GM23248 (cell line): ENCODE measurements at regions not wholly inside any gene's neighbourhood (a gene's known extent, or its start where the extent isn't known, plus 50 kb on each side); places are given as distances from the start of the nearest gene placed in this dataset.

Experiments
- DNase-seq: peaks from one replicate; pipeline ENCODE4 v3.0.0-alpha.2; 2015
- H2AFZ ChIP-seq: fragments of 200-600 bp; sonication (generic); 2 replicates; pipeline ENCODE4 v1.6.1; 2016; ENCODE audit warnings: antibody characterized with exemption
- H3F3A ChIP-seq: fragments of 200-600 bp; sonication (generic); 2 replicates; pipeline ENCODE4 v1.6.1; 2016; ENCODE audit warnings: mild to moderate bottlenecking, antibody characterized with exemption, mixed run types; ENCODE audit not compliant: insufficient read depth
- H3K27ac ChIP-seq: fragments of 200-600 bp; sonication (generic); 2 replicates; pipeline ENCODE4 v1.5.1; 2016; ENCODE audit warnings: mild to moderate bottlenecking
- H3K27me3 ChIP-seq: fragments of 200-600 bp; sonication (generic); replicated peaks from 2 replicates; pipeline ENCODE4 v1.6.1; 2016; ENCODE audit warnings: mild to moderate bottlenecking; ENCODE audit not compliant: insufficient read depth
- H3K36me3 ChIP-seq: fragments of 200-600 bp; sonication (generic); 2 replicates; pipeline ENCODE4 v1.6.1; 2016; ENCODE audit warnings: low read depth, mild to moderate bottlenecking
- H3K4me1 ChIP-seq: fragments of 200-600 bp; sonication (generic); 2 replicates; pipeline ENCODE4 v1.6.1; 2016; ENCODE audit warnings: mild to moderate bottlenecking; ENCODE audit not compliant: insufficient read depth
- H3K4me2 ChIP-seq: fragments of 200-600 bp; sonication (generic); one replicate; pipeline ENCODE4 v1.6.1; 2016; ENCODE audit warnings: mild to moderate bottlenecking; ENCODE audit not compliant: unreplicated experiment
- H3K4me3 ChIP-seq: fragments of 200-600 bp; sonication (generic); 2 replicates; pipeline ENCODE4 v1.5.1; 2016; ENCODE audit warnings: mild to moderate bottlenecking
- H3K79me2 ChIP-seq: fragments of 200-600 bp; sonication (generic); 2 replicates; pipeline ENCODE4 v1.6.1; 2016; ENCODE audit warnings: mild to moderate bottlenecking; ENCODE audit not compliant: insufficient read depth
- H3K9ac ChIP-seq: fragments of 200-600 bp; sonication (generic); 2 replicates; pipeline ENCODE4 v1.6.1; 2016; ENCODE audit warnings: mild to moderate bottlenecking
- H3K9me2 ChIP-seq: fragments of 200-600 bp; sonication (generic); 2 replicates; pipeline ENCODE4 v1.6.1; 2016; ENCODE audit warnings: mixed run types, mild to moderate bottlenecking, moderate library complexity; ENCODE audit not compliant: insufficient read depth
- H3K9me3 ChIP-seq: fragments of 200-600 bp; sonication (generic); one replicate; pipeline ENCODE4 v1.6.1; 2017; ENCODE audit warnings: low read depth
- H4K20me1 ChIP-seq: fragments of 200-600 bp; sonication (generic); 2 replicates; pipeline ENCODE4 v1.6.0; 2016; ENCODE audit not compliant: insufficient read depth
- EZH2 ChIP-seq: fragments of 200-600 bp; sonication (generic); IDR thresholded peaks from 2 replicates; pipeline ENCODE4 v1.6.1; 2018; ENCODE audit warnings: antibody characterized with exemption, mild to moderate bottlenecking; ENCODE audit not compliant: insufficient read depth, poor library complexity, severe bottlenecking
- EZH2phosphoT487 ChIP-seq: fragments of 200-600 bp; sonication (generic); IDR thresholded peaks from 2 replicates; pipeline ENCODE4 v1.6.1; 2018; ENCODE audit warnings: antibody characterized with exemption, moderate library complexity, mild to moderate bottlenecking, low read depth; ENCODE audit not compliant: insufficient read depth
- WGBS, 2 experiments: methylation state at CpG; one replicate each; pipeline ENCODE4 v1.1.6; 2015 to 2017; ENCODE audit warnings: low lambda C conversion rate in 2 of 2, low coverage in 1 of 2; ENCODE audit errors: missing lambda C conversion rate in 2 of 2; 5-methylcytosine and 5-hydroxymethylcytosine counted together
- in situ Hi-C: fragments of 300-500 bp; cut with MboI; formaldehyde crosslinking; loops from 2 replicates; pipeline ENCODE4 v1.15.0; 2020

DNA sequence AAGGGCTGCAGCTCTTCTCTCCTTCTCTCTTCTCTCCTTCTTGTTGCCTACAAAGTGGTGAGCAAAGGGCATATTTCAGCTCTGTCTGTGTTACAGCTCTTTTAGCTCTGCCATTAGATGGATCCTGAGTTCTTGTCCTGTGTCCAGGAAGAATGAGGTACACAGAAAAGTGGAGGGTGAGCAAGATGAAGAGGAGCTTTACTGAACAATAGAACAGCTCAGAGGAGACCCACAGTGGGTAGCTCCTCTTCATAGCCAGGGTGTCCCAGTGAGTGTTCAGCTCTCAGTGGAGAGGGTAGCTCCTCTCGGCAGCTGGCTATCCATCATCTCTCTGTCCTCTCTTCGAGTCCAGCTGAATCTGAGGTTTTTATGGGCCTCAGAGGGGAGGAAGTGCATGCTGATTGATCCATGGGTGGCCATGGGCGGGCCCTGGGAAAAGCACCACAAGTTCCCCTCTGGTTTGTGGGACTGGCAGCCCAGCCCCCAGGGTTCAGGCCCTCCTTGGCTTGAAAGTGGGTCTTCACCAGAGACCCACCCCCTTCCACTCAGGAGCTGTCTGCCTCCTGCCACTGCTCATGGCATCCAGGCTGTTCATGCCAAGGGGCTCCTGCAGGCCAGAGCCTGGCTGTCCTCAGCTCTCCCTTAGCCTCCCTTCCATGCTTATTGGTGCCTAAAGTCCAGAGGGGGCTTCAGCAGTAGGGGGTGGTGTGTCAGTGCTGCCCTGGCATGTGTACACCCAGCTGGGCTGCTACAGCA, 109.1 kb upstream of the FAM180A start:
- Histone ChIP-seq H3K4me2 (no peak overlapping the region), H3K9me2 (no peaks in the 10 kb centered on the region), H3K79me2 (no peaks in the 10 kb centered on the region), H3K4me3 (no peak overlapping the region), H3K9me3 (no peaks in the 10 kb centered on the region), H3K27me3 (no peaks in the 10 kb centered on the region), H3K9ac (no peak overlapping the region), H3K27ac (no peak overlapping the region), H3K36me3 (no peaks in the 10 kb centered on the region), H3F3A (peaks cover 15% of the 10 kb centered on the region), H2AFZ (no peak overlapping the region), H3K4me1 (peaks cover 25% of the 10 kb centered on the region), H4K20me1 (no peaks in the 10 kb centered on the region)
- DNase-seq = no peak
- WGBS, 2 experiments = 72 to 79% methylated on average over 2 to 3 of the region's 3 CpGs
- in situ Hi-C loops = no loop called here
- TF ChIP-seq EZH2 (no peak), EZH2phosphoT487 (no peak)

DNA sequence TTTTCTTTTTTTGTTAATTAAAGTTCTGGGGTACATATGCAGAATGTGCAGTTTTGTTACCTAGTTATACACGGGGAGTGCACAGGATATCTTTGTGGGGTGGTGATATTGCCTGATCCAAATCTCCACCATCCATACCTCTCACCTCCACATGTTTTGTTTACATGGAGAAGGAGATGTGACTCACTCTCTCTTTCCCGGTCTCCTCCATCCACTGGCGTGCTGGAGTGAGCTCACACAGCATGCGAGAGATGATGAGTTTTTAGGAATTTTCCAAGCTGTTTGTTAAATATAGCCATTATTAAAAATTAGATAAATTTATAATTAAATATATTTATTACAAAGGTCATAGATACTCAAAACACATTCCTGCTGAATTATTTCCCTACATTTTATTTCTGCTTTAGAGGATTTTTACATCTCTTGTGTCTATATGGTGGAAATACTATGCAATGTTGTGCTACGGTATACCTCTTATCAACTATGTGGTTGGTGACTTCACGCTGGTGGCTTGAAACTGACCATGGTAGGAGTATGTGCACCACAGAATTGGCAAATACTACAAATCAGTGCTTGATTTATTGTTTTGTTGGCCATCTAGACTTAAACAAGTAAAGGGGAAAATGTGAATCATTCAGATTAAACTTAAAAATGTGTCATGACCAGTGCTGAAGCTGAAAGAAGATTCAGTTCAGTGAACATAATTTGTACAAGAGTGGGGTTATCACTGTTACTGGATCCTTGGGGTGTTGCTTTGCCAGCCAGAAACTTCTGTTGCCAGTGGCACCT, 107.9 kb upstream of the FAM180A start:
- H3K4me3 ChIP-seq = no peak overlapping the region; the same call in 1 of the 2 replicates
- peak; percentile 87 for DNase-seq
- no peak overlapping the region for H2AFZ ChIP-seq
- TF ChIP-seq EZH2phosphoT487 (0 out of 2 replicates have a peak, but pooled peaks have one; percentile 72), EZH2 (no peak)
- no peak overlapping the region for H3K9ac ChIP-seq
- peaks cover 15% of the 10 kb centered on the region for H3F3A ChIP-seq
- no peaks in the 10 kb centered on the region for H3K36me3 ChIP-seq
- H3K9me3 ChIP-seq = no peaks in the 10 kb centered on the region
- in situ Hi-C loops = no loop called here
- H3K4me2 ChIP-seq = peak overlapping the region; percentile 36
- H3K27ac ChIP-seq = peak overlapping the region; percentile 39
- peaks cover 25% of the 10 kb centered on the region for H3K4me1 ChIP-seq
- no peaks in the 10 kb centered on the region for H3K9me2 ChIP-seq
- H4K20me1 ChIP-seq = no peaks in the 10 kb centered on the region
- H3K79me2 ChIP-seq = no peaks in the 10 kb centered on the region
- H3K27me3 ChIP-seq = no peaks in the 10 kb centered on the region
- WGBS, 2 experiments = 24 to 28% methylated on average over 6 of the region's 6 CpGs

DNA sequence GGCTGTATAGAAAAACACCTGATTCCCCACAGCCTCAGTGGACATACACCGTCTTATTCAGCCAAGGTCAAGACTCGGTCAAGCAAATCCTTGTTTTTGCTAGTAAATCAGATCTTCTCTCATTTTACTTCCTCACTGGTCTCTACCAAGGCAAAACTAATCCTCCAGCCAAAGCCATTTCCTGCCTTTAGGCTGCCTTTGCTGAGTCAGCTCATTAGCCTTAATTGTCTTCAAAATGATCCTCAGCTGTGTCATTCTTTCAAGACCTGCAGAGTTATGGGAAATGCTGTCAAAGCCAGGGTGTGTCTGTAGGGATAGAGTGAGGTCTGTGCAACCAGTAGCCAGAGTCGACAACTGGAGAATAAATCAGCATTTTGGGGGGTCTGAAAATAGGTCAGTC, 107.2 kb upstream of the FAM180A start:
- Histone ChIP-seq H3K9me3 (no peaks in the 10 kb centered on the region), H4K20me1 (no peaks in the 10 kb centered on the region), H3K4me3 (no peak overlapping the region; the same call in 1 of the 2 replicates), H3K36me3 (no peaks in the 10 kb centered on the region), H3K4me2 (peak overlapping the region; percentile 36), H3K27me3 (no peaks in the 10 kb centered on the region), H3K4me1 (peaks cover 25% of the 10 kb centered on the region), H3K9me2 (no peaks in the 10 kb centered on the region), H3F3A (peaks cover 15% of the 10 kb centered on the region), H2AFZ (no peak overlapping the region), H3K9ac (no peak overlapping the region), H3K79me2 (no peaks in the 10 kb centered on the region), H3K27ac (peak overlapping the region; percentile 39)
- TF ChIP-seq EZH2phosphoT487 (no peak), EZH2 (no peak)
- WGBS, 2 experiments = 15 to 20% methylated on average over 3 of the region's 3 CpGs
- in situ Hi-C loops = no loop called here
- peak; percentile 51 for DNase-seq

DNA sequence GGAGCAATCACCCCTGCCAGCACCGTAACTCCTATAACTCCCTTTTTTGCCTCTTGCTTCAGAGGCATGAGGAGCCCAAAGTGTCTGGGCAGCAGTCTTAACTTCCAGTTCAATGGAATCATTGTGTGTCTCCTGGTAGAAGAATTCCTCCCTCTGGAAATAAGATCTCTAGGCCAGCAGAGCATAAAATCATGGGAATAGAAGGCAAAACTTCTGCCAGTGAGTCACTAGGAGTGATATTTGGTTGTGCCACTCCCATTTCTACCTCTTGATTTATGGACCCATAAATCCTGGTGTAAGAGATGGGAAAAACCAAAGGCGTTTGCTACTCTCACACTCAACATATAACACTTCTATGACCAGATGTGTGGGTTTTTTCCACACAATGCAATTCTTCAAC, 104.9 kb upstream of the FAM180A start:
- WGBS, 2 experiments = 59 to 67% methylated on average over 2 of the region's 2 CpGs
- Histone ChIP-seq H3K79me2 (no peaks in the 10 kb centered on the region), H3K27me3 (no peaks in the 10 kb centered on the region), H3K9me3 (no peaks in the 10 kb centered on the region), H2AFZ (no peak overlapping the region), H4K20me1 (no peaks in the 10 kb centered on the region), H3K4me1 (peaks cover 25% of the 10 kb centered on the region), H3K4me3 (no peak overlapping the region), H3K36me3 (no peaks in the 10 kb centered on the region), H3F3A (peaks cover 15% of the 10 kb centered on the region), H3K4me2 (no peak overlapping the region), H3K27ac (peak overlapping the region; percentile 15; the same call in 1 of the 2 replicates), H3K9ac (no peak overlapping the region), H3K9me2 (no peaks in the 10 kb centered on the region)
- in situ Hi-C loops = no loop called here
- TF ChIP-seq EZH2phosphoT487 = no peak
- no peak for TF ChIP-seq EZH2
- DNase-seq = peak; percentile 58
